GM23338 (cell line): ENCODE measurements at regions not wholly inside any gene's neighbourhood (a gene's known extent, or its start where the extent isn't known, plus 50 kb on each side); places are given as distances from the start of the nearest gene placed in this dataset.

Experiments
- ATAC-seq: fragments of 200-7000 bp; cut with Tn5 transposase; 3 replicates; pipeline ENCODE4 v1.9.1; 2020
- DNase-seq: peaks from one replicate; pipeline ENCODE4 v3.0.0-alpha.2; 2015; ENCODE audit warnings: low spot score
- H2AFZ ChIP-seq: fragments of 200-600 bp; sonication (generic); 2 replicates; pipeline ENCODE4 v1.8.0; 2016; ENCODE audit warnings: antibody characterized with exemption, mild to moderate bottlenecking, moderate library complexity
- H3F3A ChIP-seq: fragments of 200-600 bp; sonication (generic); replicated peaks from 2 replicates; pipeline ENCODE4 v1.8.0; 2017; ENCODE audit warnings: antibody characterized with exemption, mixed run types, low read depth
- H3K27ac ChIP-seq: fragments of 200-600 bp; sonication (generic); 2 replicates; pipeline ENCODE4 v1.6.1; 2016; ENCODE audit warnings: low read depth
- H3K27me3 ChIP-seq: fragments of 200-600 bp; sonication (generic); 2 replicates; pipeline ENCODE4 v1.8.0; 2016; ENCODE audit warnings: mild to moderate bottlenecking, mixed run types, moderate library complexity; ENCODE audit not compliant: insufficient read depth
- H3K36me3 ChIP-seq: fragments of 200-600 bp; sonication (generic); 2 replicates; pipeline ENCODE4 v1.8.0; 2016; ENCODE audit warnings: mild to moderate bottlenecking; ENCODE audit not compliant: insufficient read depth
- H3K4me1 ChIP-seq: fragments of 200-600 bp; sonication (generic); 2 replicates; pipeline ENCODE4 v1.8.0; 2016; ENCODE audit warnings: mild to moderate bottlenecking, moderate library complexity; ENCODE audit not compliant: insufficient read depth
- H3K4me2 ChIP-seq: fragments of 200-600 bp; sonication (generic); 2 replicates; pipeline ENCODE4 v1.7.1; 2017; ENCODE audit warnings: mixed run types
- H3K4me3 ChIP-seq: fragments of 200-600 bp; sonication (generic); 2 replicates; pipeline ENCODE4 v1.6.1; 2016; ENCODE audit warnings: mixed run types
- H3K79me2 ChIP-seq: fragments of 200-600 bp; sonication (generic); replicated peaks from 2 replicates; pipeline ENCODE4 v1.8.0; 2017; ENCODE audit warnings: mild to moderate bottlenecking; ENCODE audit not compliant: insufficient read depth
- H3K9me2 ChIP-seq: fragments of 200-600 bp; sonication (generic); 2 replicates; pipeline ENCODE4 v1.8.0; 2017; ENCODE audit not compliant: insufficient read depth
- H4K20me1 ChIP-seq: fragments of 200-600 bp; sonication (generic); replicated peaks from 2 replicates; pipeline ENCODE4 v1.8.0; 2017; ENCODE audit warnings: mild to moderate bottlenecking; ENCODE audit not compliant: insufficient read depth
- H3K27ac Mint-ChIP-seq: 2 replicates; pipeline ENCODE4 v1.8.0; 2020; ENCODE audit warnings: inconsistent platforms, mild to moderate bottlenecking, moderate library complexity, mixed read lengths
- H3K27me3 Mint-ChIP-seq: 3 replicates; pipeline ENCODE4 v1.8.0; 2022; ENCODE audit warnings: low read depth, mild to moderate bottlenecking, moderate library complexity, mixed read lengths, inconsistent platforms; ENCODE audit not compliant: insufficient read depth, poor library complexity
- H3K36me3 Mint-ChIP-seq: 3 replicates; pipeline ENCODE4 v1.8.0; 2021; ENCODE audit warnings: low read depth, mild to moderate bottlenecking, inconsistent platforms, moderate library complexity, mixed read lengths
- H3K4me1 Mint-ChIP-seq: 3 replicates; pipeline ENCODE4 v1.8.0; 2020; ENCODE audit warnings: mild to moderate bottlenecking, inconsistent platforms, mixed read lengths
- H3K4me3 Mint-ChIP-seq: 3 replicates; pipeline ENCODE4 v1.8.0; 2021; ENCODE audit warnings: moderate library complexity, mild to moderate bottlenecking, inconsistent platforms, mixed read lengths
- H3K9me3 Mint-ChIP-seq: 3 replicates; pipeline ENCODE4 v1.8.0; 2020; ENCODE audit warnings: moderate library complexity, mild to moderate bottlenecking, inconsistent platforms, mixed read lengths
- CREB1 ChIP-seq: fragments of 250-450 bp; sonication (Bioruptor Pico); IDR thresholded peaks from 2 replicates; pipeline ENCODE4 v1.5.0; 2020; ENCODE audit warnings: low read depth, mild to moderate bottlenecking, moderate library complexity
- CTCF ChIP-seq, 2 experiments: fragments of 200-600 bp in 1 of 2; sonication (generic) in 1 of 2; conservative IDR thresholded peaks; 2 replicates each; pipeline versions ENCODE4 v1.5.1 to v1.6.1; 2016 to 2017; ENCODE audit warnings: antibody characterized with exemption in 2 of 2, low read depth in 2 of 2, mild to moderate bottlenecking in 2 of 2, moderate library complexity in 1 of 2
- EZH2phosphoT487 ChIP-seq: fragments of 200-600 bp; sonication (generic); IDR thresholded peaks from one replicate; pipeline ENCODE4 v1.8.1; 2018; ENCODE audit warnings: antibody characterized with exemption; ENCODE audit not compliant: unreplicated experiment
- JUNB ChIP-seq: IDR thresholded peaks from one replicate; pipeline ENCODE4 v1.6.1; 2016; ENCODE audit warnings: antibody characterized with exemption; ENCODE audit not compliant: unreplicated experiment
- POLR2AphosphoS5 ChIP-seq: IDR thresholded peaks from 2 replicates; pipeline ENCODE4 v1.6.1; 2016; ENCODE audit warnings: antibody characterized with exemption, low read depth
- REST ChIP-seq: IDR thresholded peaks from one replicate; pipeline ENCODE4 v1.6.1; 2018; ENCODE audit warnings: antibody characterized with exemption; ENCODE audit not compliant: unreplicated experiment
- STAT1 ChIP-seq: IDR thresholded peaks from one replicate; pipeline ENCODE4 v1.6.1; 2016; ENCODE audit warnings: antibody characterized with exemption; ENCODE audit not compliant: unreplicated experiment
- ZNF114 ChIP-seq: fragments of 250-450 bp; sonication (Bioruptor Pico); IDR thresholded peaks from 2 replicates; pipeline ENCODE4 v1.5.0; 2020; ENCODE audit warnings: mild to moderate bottlenecking, moderate library complexity
- ZNF331 ChIP-seq: fragments of 250-450 bp; sonication (Bioruptor Pico); IDR thresholded peaks from 2 replicates; pipeline ENCODE4 v1.5.0; 2020; ENCODE audit warnings: low read depth, mild to moderate bottlenecking, moderate library complexity
- ZNF462 ChIP-seq: fragments of 250-450 bp; sonication (Bioruptor Pico); IDR thresholded peaks from 2 replicates; pipeline ENCODE4 v1.5.0; 2020; ENCODE audit warnings: mild to moderate bottlenecking, moderate library complexity

GRCh38 chr9:88826181-88826580 lies 165.1 kb upstream of the S1PR3 start:
- Histone ChIP-seq H3K4me2 (no peak overlapping the region), H3K4me3 (no peak overlapping the region), H3K9me2 (peaks cover 3% of the 10 kb centered on the region; the same call in 1 of the 2 replicates), H4K20me1 (no peaks in the 10 kb centered on the region), H3K27me3 (no peaks in the 10 kb centered on the region), H3K4me1 (no peaks in the 10 kb centered on the region), H3F3A (no peaks in the 10 kb centered on the region), H2AFZ (no peak overlapping the region), H3K27ac (no peak overlapping the region), H3K79me2 (no peaks in the 10 kb centered on the region), H3K36me3 (no peaks in the 10 kb centered on the region)
- Mint-ChIP-seq H3K36me3 (no peaks in the 10 kb centered on the region; the same call in 2 of the 3 replicates), H3K4me1 (peaks cover 2% of the 10 kb centered on the region; the same call in 1 of the 3 replicates), H3K27me3 (peaks cover 4% of the 10 kb centered on the region), H3K9me3 (no peaks in the 10 kb centered on the region), H3K27ac (no peak overlapping the region), H3K4me3 (no peak overlapping the region)
- TF ChIP-seq ZNF331 (CRISPR knock-in tag) = no peak
- ATAC-seq (no peak), DNase-seq (no peak)

GRCh38 chr9:88826771-88827181 lies 164.5 kb upstream of the S1PR3 start:
- H3K27ac ChIP-seq = no peak overlapping the region
- no peak for DNase-seq
- TF ChIP-seq ZNF114 (CRISPR knock-in tag) (no peak), POLR2AphosphoS5 (no peak), JUNB (no peak), CTCF (conservative IDR thresholded peaks at IDR 0.05; ENCODE audit: low read depth in 2 of 2) (no peak), REST (no peak), STAT1 (no peak), EZH2phosphoT487 (no peak), CREB1 (CRISPR knock-in tag) (no peak), ZNF462 (CRISPR knock-in tag) (no peak)

More at GRCh38 chr9:88826771-88827181, 164.5 kb upstream of the S1PR3 start:
- no peak overlapping the region for H2AFZ ChIP-seq
- no peak for ATAC-seq
- H3K4me3 ChIP-seq = no peak overlapping the region
- H3K4me3 Mint-ChIP-seq = no peak overlapping the region
- H3K4me2 ChIP-seq = no peak overlapping the region
- H3K27ac Mint-ChIP-seq = no peak overlapping the region
- peaks cover 3% of the 10 kb centered on the region for H3K4me1 Mint-ChIP-seq
- H3K9me3 Mint-ChIP-seq = no peaks in the 10 kb centered on the region
- no peaks in the 10 kb centered on the region for H3K79me2 ChIP-seq
- peaks cover 5% of the 10 kb centered on the region for H3K27me3 Mint-ChIP-seq
- H3K36me3 Mint-ChIP-seq = no peaks in the 10 kb centered on the region; the same call in 2 of the 3 replicates
- H3K9me2 ChIP-seq = peaks cover 1% of the 10 kb centered on the region; the same call in 1 of the 2 replicates
- H3K4me1 ChIP-seq = 0 out of 2 replicates have a peak, but pooled peaks cover 1% of the 10 kb centered on the region
- H4K20me1 ChIP-seq = no peaks in the 10 kb centered on the region
- no peaks in the 10 kb centered on the region for H3F3A ChIP-seq
- H3K27me3 ChIP-seq = no peaks in the 10 kb centered on the region
- no peaks in the 10 kb centered on the region for H3K36me3 ChIP-seq
